BJ (cell line): ENCODE measurements at regions not wholly inside any gene's neighbourhood (a gene's known extent, or its start where the extent isn't known, plus 50 kb on each side); places are given as distances from the start of the nearest gene placed in this dataset.

Source experiments
- CTCF ChIA-PET: fragments of 350-600 bp; formaldehyde crosslinking; extraction: SDS; loops from one replicate; lab custom pipeline; 2021; ENCODE audit warnings: antibody characterized with exemption, inconsistent platforms; lab: Yijun Ruan, JAX
- POLR2A ChIA-PET: fragments of 300-600 bp; sonication (Branson Sonifier 250); formaldehyde crosslinking; extraction: SDS; loops from one replicate; lab custom pipeline; 2021; ENCODE audit warnings: antibody characterized with exemption; lab: Charles Lee
- DNase-seq: peaks from one replicate; pipeline ENCODE4 v3.0.0-alpha.2; 2011; ENCODE audit warnings: low read depth
- H3K27me3 ChIP-seq: 2 replicates; pipeline ENCODE4 v1.6.0; 2011; ENCODE audit warnings: low read length; ENCODE audit not compliant: control insufficient read depth, insufficient read depth
- H3K36me3 ChIP-seq: 2 replicates; pipeline ENCODE4 v1.5.1; 2011; ENCODE audit warnings: low read length; ENCODE audit not compliant: control insufficient read depth, insufficient read depth
- H3K4me3 ChIP-seq: 2 replicates; pipeline ENCODE4 v1.5.1; 2011; ENCODE audit warnings: low read depth, mild to moderate bottlenecking, control low read depth, low read length
- CTCF ChIP-seq: IDR thresholded peaks from 2 replicates; pipeline ENCODE4 v1.5.1; 2011; ENCODE audit warnings: low read depth, mild to moderate bottlenecking, control low read depth, inconsistent platforms, low read length, moderate library complexity; ENCODE audit not compliant: insufficient read depth

GRCh38 chr12:23356440-23356839 lies 593.0 kb downstream of the SOX5 start:
- ChIA-PET POLR2A (no interaction called here), CTCF (no interaction called here)
- Histone ChIP-seq H3K27me3 (no peaks in the 10 kb centered on the region), H3K4me3 (no peak overlapping the region), H3K36me3 (no peaks in the 10 kb centered on the region)
- no peak for TF ChIP-seq CTCF
- no peak for DNase-seq

- POLR2A ChIA-PET, result no interaction called here
- CTCF ChIA-PET, result no interaction called here
- TF ChIP-seq CTCF, result no peak
- Histone ChIP-seq H3K27me3 (no peaks in the 10 kb centered on the region), H3K36me3 (no peaks in the 10 kb centered on the region), H3K4me3 (no peak overlapping the region)
- DNase-seq, result no peak
Measured at GRCh38 chr12:23356927-23357708, 592.4 kb downstream of the SOX5 start.

- H3K4me3 ChIP-seq, result no peak overlapping the region
- H3K27me3 ChIP-seq, result no peaks in the 10 kb centered on the region
- POLR2A ChIA-PET, result no interaction called here
- CTCF ChIA-PET, result no interaction called here
- TF ChIP-seq CTCF, result no peak
- DNase-seq, result no peak
- no peaks in the 10 kb centered on the region for H3K36me3 ChIP-seq
Measured at GRCh38 chr12:23359975-23360701, 589.3 kb downstream of the SOX5 start.

GRCh38 chr12:23361971-23362370 lies 587.5 kb downstream of the SOX5 start:
- POLR2A ChIA-PET, result no interaction called here
- H3K36me3 ChIP-seq, result no peaks in the 10 kb centered on the region
- no peak overlapping the region for H3K4me3 ChIP-seq
- CTCF ChIA-PET, result no interaction called here
- no peak for TF ChIP-seq CTCF
- DNase-seq, result no peak
- H3K27me3 ChIP-seq, result no peaks in the 10 kb centered on the region

GRCh38 chr12:23368590-23368989 lies 580.9 kb downstream of the SOX5 start:
- Histone ChIP-seq H3K4me3 (no peak overlapping the region), H3K27me3 (no peaks in the 10 kb centered on the region), H3K36me3 (no peaks in the 10 kb centered on the region)
- TF ChIP-seq CTCF, result no peak
- DNase-seq, result no peak
- ChIA-PET CTCF (no interaction called here), POLR2A (no interaction called here)
